Type B pancreatic cell (in vitro differentiated cells): ENCODE measurements at regions not wholly inside any gene's neighbourhood (a gene's known extent, or its start where the extent isn't known, plus 50 kb on each side); places are given as distances from the start of the nearest gene placed in this dataset.
A peak's percentile ranks its signal among the peaks of the same experiment; 100 is the strongest.

Experiments
- DNase-seq: peaks from one replicate; pipeline ENCODE4 v3.0.0; 2021; ENCODE audit warnings: mixed read lengths; ENCODE audit not compliant: unreplicated experiment; ENCODE audit errors: extremely low spot score
- H3K27ac Mint-ChIP-seq: 2 replicates; pipeline ENCODE4 v1.8.0; 2021; ENCODE audit warnings: mild to moderate bottlenecking, mixed read lengths
- H3K27me3 Mint-ChIP-seq: 2 replicates; pipeline ENCODE4 v1.8.0; 2021; ENCODE audit warnings: mixed read lengths
- H3K36me3 Mint-ChIP-seq: 2 replicates; pipeline ENCODE4 v1.8.0; 2021; ENCODE audit warnings: mixed read lengths
- H3K4me1 Mint-ChIP-seq: one replicate; pipeline ENCODE4 v1.8.0; 2021; ENCODE audit warnings: mixed read lengths; ENCODE audit not compliant: unreplicated experiment
- H3K4me3 Mint-ChIP-seq: 2 replicates; pipeline ENCODE4 v1.8.0; 2021; ENCODE audit warnings: mild to moderate bottlenecking, mixed read lengths
- H3K9me3 Mint-ChIP-seq: 2 replicates; pipeline ENCODE4 v1.8.0; 2021; ENCODE audit warnings: mixed read lengths
- TF ChIP-seq, protein P1 (sequence below): fragments of 200-600 bp; sonication (generic); conservative IDR thresholded peaks from 2 replicates; pipeline ENCODE4 v1.5.0; 2021; ENCODE audit warnings: antibody characterized with exemption, mild to moderate bottlenecking

DNA sequence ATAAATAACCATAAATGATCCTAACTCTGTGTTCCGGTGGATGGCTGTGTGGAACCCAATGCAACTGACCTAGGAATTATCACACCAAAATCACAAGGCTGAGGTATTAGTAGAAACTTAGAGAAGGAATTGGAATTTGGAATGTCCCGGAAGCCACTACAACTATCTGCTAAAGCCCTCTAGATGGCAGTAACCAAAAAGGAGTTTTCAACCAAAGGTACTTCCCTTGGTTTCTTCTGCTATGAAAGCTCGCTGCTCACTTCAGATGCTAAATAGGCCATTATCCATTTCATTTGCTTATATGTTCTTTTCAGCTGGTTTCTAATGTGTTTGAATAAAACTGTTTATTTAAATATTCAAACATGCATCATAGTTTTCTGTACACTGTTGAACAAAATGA, 1589.1 kb upstream of the SPRY2 start:
- Mint-ChIP-seq H3K36me3 (no peaks in the 10 kb centered on the region), H3K4me3 (no peak overlapping the region), H3K4me1 (no peaks in the 10 kb centered on the region), H3K9me3 (no peaks in the 10 kb centered on the region), H3K27me3 (no peaks in the 10 kb centered on the region), H3K27ac (no peak overlapping the region)
- no peak for DNase-seq
- TF ChIP-seq, protein P1, sequence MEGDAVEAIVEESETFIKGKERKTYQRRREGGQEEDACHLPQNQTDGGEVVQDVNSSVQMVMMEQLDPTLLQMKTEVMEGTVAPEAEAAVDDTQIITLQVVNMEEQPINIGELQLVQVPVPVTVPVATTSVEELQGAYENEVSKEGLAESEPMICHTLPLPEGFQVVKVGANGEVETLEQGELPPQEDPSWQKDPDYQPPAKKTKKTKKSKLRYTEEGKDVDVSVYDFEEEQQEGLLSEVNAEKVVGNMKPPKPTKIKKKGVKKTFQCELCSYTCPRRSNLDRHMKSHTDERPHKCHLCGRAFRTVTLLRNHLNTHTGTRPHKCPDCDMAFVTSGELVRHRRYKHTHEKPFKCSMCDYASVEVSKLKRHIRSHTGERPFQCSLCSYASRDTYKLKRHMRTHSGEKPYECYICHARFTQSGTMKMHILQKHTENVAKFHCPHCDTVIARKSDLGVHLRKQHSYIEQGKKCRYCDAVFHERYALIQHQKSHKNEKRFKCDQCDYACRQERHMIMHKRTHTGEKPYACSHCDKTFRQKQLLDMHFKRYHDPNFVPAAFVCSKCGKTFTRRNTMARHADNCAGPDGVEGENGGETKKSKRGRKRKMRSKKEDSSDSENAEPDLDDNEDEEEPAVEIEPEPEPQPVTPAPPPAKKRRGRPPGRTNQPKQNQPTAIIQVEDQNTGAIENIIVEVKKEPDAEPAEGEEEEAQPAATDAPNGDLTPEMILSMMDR = peak; percentile 75

DNA sequence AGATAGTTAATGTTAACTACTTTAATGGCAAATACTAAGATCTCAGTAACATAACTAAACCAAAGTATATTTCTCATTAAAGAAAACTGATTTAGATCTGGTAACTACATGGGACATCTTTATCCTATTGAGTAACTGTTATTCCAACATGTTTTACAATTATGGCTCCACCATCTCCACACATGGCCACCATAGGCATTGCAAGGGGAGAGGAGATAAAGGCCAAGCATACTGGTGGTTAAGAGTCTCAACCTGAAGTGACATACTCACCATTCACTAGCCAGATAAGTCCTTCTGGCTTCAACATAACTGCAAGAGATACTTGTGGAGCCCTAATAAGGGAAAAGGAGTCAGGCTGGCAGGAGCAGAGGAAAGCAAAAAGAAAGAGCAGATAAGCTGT, 1586.4 kb upstream of the SPRY2 start:
- no peak for DNase-seq
- Mint-ChIP-seq H3K4me1 (no peaks in the 10 kb centered on the region), H3K4me3 (no peak overlapping the region), H3K27me3 (no peaks in the 10 kb centered on the region), H3K27ac (no peak overlapping the region), H3K36me3 (no peaks in the 10 kb centered on the region), H3K9me3 (no peaks in the 10 kb centered on the region)
- TF ChIP-seq, protein P1 = peak; percentile 34

DNA sequence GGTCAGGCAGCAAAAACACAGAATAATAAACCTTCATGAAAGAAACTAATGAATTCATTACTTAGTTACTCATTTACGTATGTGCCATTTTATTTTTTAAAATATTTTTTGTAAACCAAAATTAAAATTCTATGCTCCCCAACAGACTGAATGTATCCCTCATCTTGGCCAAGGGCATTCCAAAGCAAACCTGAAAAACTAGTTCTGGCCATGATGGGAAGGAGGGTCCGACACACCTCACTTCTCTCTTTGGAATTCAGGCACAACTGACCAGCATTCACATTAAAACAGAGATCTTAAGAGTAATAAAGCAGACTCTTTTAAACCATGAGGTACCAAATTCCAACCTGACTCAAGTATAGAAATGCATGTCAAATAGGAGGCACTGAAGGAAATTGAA, 1576.9 kb upstream of the SPRY2 start:
- Mint-ChIP-seq H3K9me3 (no peaks in the 10 kb centered on the region), H3K4me3 (peak overlapping the region; percentile 42), H3K27me3 (no peaks in the 10 kb centered on the region), H3K4me1 (no peaks in the 10 kb centered on the region), H3K36me3 (no peaks in the 10 kb centered on the region), H3K27ac (peak overlapping the region; percentile 47)
- DNase-seq = no peak
- TF ChIP-seq, protein P1 = no peak

DNA sequence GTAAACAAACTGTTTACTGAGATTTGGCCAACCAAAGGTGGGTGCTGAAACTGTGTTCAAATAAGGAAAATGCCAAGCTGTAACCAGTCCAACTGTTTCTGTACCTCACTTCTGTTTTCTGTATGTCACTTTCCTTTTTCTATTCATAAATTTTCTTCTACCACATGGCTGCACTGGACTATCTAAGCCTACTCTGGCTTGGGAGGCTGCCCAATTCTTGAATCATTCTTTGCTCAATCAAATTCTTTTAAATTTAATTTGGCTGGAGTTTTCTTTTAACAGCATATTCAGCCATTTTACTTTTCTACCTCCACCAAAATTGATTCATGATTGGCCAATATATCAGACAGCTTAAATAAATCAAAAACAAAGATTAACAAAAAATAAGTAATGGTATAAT, 1575.5 kb upstream of the SPRY2 start:
- Mint-ChIP-seq H3K27ac (no peak overlapping the region), H3K27me3 (peaks cover 4% of the 10 kb centered on the region), H3K9me3 (peaks cover under 1% of the 10 kb centered on the region), H3K4me1 (no peaks in the 10 kb centered on the region), H3K36me3 (no peaks in the 10 kb centered on the region), H3K4me3 (no peak overlapping the region)
- TF ChIP-seq, protein P1 = no peak
- DNase-seq = no peak

DNA sequence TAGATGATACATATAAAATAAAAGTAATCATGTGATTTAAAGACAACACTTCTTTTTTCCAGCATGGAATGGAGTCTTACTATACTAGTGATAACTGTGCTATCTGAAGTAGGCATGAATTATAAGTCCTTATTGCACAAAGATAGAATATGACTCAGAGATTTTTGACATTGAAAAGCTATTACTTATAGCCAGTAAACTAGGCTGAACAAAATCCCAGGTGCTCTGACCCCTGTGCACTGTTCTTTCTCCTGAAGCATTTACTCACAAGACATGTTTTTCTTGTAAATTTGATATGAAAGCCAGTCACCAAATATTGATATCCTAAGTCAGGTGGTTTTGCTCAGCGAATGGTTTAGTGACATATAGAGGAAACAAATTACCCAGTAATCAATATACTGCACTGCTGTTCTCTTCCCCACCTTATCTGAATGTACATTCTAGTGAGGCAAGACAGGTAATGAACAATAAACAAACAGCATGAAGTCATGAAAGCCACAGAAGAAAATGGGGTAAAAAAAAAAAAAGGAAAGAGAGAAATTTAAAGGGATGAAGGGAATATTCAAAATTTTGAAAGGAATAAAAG, 1567.0 kb upstream of the SPRY2 start:
- no peaks in the 10 kb centered on the region for H3K4me1 Mint-ChIP-seq

More for the DNA sequence above, 1567.0 kb upstream of the SPRY2 start:
- H3K27me3 Mint-ChIP-seq = peaks cover 8% of the 10 kb centered on the region
- no peaks in the 10 kb centered on the region for H3K36me3 Mint-ChIP-seq
- H3K9me3 Mint-ChIP-seq = peaks cover 5% of the 10 kb centered on the region
- no peak for DNase-seq
- H3K4me3 Mint-ChIP-seq = no peak overlapping the region
- TF ChIP-seq, protein P1 = no peak
- no peak overlapping the region for H3K27ac Mint-ChIP-seq
